RPMI8226 (cell line): ENCODE measurements at regions not wholly inside any gene's neighbourhood (a gene's known extent, or its start where the extent isn't known, plus 50 kb on each side); places are given as distances from the start of the nearest gene placed in this dataset.
"Not testable (repeated sequence)": the region's sequence is repeated elsewhere in the genome, so short reads cannot be mapped to it uniquely, and the experiment has no call there.

Experiments used
- DNase-seq: peaks from one replicate; pipeline ENCODE4 v3.0.0-alpha.2; 2015

GRCh38 chr4:184907810-184908209, 82.0 kb upstream of the ACSL1 start:
- DNase-seq: no peak

GRCh38 chr4:184911310-184911709, 85.5 kb upstream of the ACSL1 start:
- no peak for DNase-seq

GRCh38 chr4:184913356-184914143, 87.8 kb upstream of the ACSL1 start:
- no peak for DNase-seq

- not testable (repeated sequence) for DNase-seq
These were observed 93.0 kb upstream of the ACSL1 start for GRCh38 chr4:184918799-184919198.

GRCh38 chr4:184921456-184921855, 95.7 kb upstream of the ACSL1 start:
- DNase-seq: no peak

GRCh38 chr4:184922301-184922700, 96.0 kb upstream of the HELT start:
- no peak for DNase-seq

- no peak for DNase-seq
These were observed 93.8 kb upstream of the HELT start for GRCh38 chr4:184924516-184924915.

GRCh38 chr4:184929476-184929875, 88.8 kb upstream of the HELT start:
- no peak for DNase-seq

GRCh38 chr4:184930026-184930425, 88.3 kb upstream of the HELT start:
- no peak for DNase-seq

GRCh38 chr4:184932343-184932742, 85.9 kb upstream of the HELT start:
- no peak for DNase-seq

- no peak for DNase-seq
These were observed 85.0 kb upstream of the HELT start for GRCh38 chr4:184933311-184933710.

GRCh38 chr4:184934184-184934583, 84.1 kb upstream of the HELT start:
- DNase-seq: no peak

- DNase-seq: no peak
These were observed 83.3 kb upstream of the HELT start for GRCh38 chr4:184934961-184935360.

GRCh38 chr4:184936071-184936470, 82.2 kb upstream of the HELT start:
- DNase-seq: no peak

- DNase-seq: no peak
These were observed 81.1 kb upstream of the HELT start for GRCh38 chr4:184937030-184937710.

GRCh38 chr4:184937745-184938144, 80.5 kb upstream of the HELT start:
- DNase-seq: no peak

- no peak for DNase-seq
These were observed 79.4 kb upstream of the HELT start for GRCh38 chr4:184938871-184939270.

GRCh38 chr4:184939978-184940377, 78.3 kb upstream of the HELT start:
- no peak for DNase-seq

GRCh38 chr4:184940500-184940899, 77.8 kb upstream of the HELT start:
- no peak for DNase-seq

- DNase-seq: no peak
These were observed 76.4 kb upstream of the HELT start for GRCh38 chr4:184941671-184942418.

GRCh38 chr4:184942444-184943425, 75.6 kb upstream of the HELT start:
- DNase-seq: no peak

- DNase-seq: no peak
These were observed 69.3 kb upstream of the HELT start for GRCh38 chr4:184949020-184949419.
